ENCODE measurements at regions not wholly inside any gene's neighbourhood (a gene's known extent, or its start where the extent isn't known, plus 50 kb on each side); places are given as distances from the start of the nearest gene placed in this dataset.

- TF ChIP-seq CTCF (tag by site-specific recombination; IDR thresholded peaks at IDR 0.05) (no peak), ZNF76 (tag by site-specific recombination; IDR thresholded peaks at IDR 0.05; ENCODE audit: borderline replicate concordance, low read depth) (no peak), ZNF324 (tag by site-specific recombination; IDR thresholded peaks at IDR 0.05) (no peak), YY1 (tag by site-specific recombination; IDR thresholded peaks at IDR 0.05) (no peak), ZNF16 (tag by site-specific recombination; IDR thresholded peaks at IDR 0.05; ENCODE audit: low read depth) (no peak)
Observed at GRCh38 chr3:90036939-90037469, 929.6 kb downstream of the EPHA3 start.

All from HEK293 (cell line).